Adrenal gland (tissue), 5 donors: ENCODE measurements at regions not wholly inside any gene's neighbourhood (a gene's known extent, or its start where the extent isn't known, plus 50 kb on each side); places are given as distances from the start of the nearest gene placed in this dataset.

ENCODE experiments used
- POLR2A ChIP-seq, 2 donors: fragments of 450-650 bp; IDR thresholded peaks; one replicate each; pipeline ENCODE4 v1.6.1; 2017; ENCODE audit warnings: antibody characterized with exemption in 2 of 2, mild to moderate bottlenecking in 2 of 2, moderate library complexity in 1 of 2
- TF ChIP-seq, protein P1 (sequence below), 6 experiments: fragments of 450-650 bp in 4 of 6; fragments of 200-600 bp in 2 of 6; sonication (generic) in 1 of 6; IDR thresholded peaks; 1 replicate in 5 of 6; 2 replicates in 1 of 6; pipeline versions ENCODE4 v1.5.1 to v1.8.0; 2016 to 2021; ENCODE audit warnings: antibody characterized with exemption in 6 of 6, mild to moderate bottlenecking in 2 of 6, moderate library complexity in 1 of 6
- donor health status: DM: no; HTN: no; CAD: no.

DNA sequence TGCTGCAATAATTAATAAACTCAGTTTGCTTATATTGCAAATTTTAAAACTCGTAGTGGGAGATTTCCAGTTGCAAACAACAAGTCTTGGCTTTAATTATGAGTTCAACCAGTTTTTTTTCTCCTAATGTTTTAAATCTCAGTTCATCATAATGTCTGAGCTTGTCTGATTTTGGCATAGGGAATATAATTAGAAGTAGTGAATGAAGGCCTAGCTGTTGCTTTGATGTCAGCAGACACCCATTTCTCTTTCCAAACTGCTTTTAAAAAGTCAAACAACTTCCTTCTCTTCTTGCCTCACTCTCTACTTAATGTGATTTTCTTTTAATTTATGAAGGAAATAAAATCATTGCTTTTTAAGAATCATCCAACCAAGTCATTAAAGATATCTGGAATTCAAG, 1462.1 kb downstream of the DPP10 start:
- TF ChIP-seq, protein P1, sequence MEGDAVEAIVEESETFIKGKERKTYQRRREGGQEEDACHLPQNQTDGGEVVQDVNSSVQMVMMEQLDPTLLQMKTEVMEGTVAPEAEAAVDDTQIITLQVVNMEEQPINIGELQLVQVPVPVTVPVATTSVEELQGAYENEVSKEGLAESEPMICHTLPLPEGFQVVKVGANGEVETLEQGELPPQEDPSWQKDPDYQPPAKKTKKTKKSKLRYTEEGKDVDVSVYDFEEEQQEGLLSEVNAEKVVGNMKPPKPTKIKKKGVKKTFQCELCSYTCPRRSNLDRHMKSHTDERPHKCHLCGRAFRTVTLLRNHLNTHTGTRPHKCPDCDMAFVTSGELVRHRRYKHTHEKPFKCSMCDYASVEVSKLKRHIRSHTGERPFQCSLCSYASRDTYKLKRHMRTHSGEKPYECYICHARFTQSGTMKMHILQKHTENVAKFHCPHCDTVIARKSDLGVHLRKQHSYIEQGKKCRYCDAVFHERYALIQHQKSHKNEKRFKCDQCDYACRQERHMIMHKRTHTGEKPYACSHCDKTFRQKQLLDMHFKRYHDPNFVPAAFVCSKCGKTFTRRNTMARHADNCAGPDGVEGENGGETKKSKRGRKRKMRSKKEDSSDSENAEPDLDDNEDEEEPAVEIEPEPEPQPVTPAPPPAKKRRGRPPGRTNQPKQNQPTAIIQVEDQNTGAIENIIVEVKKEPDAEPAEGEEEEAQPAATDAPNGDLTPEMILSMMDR (IDR thresholded peaks at IDR 0.05): no peak
- no peak for TF ChIP-seq POLR2A (IDR thresholded peaks at IDR 0.05)
